SU-DHL-6 (cell line): ENCODE measurements at regions not wholly inside any gene's neighbourhood (a gene's known extent, or its start where the extent isn't known, plus 50 kb on each side); places are given as distances from the start of the nearest gene placed in this dataset.

ENCODE experiments used
- EZH2phosphoT487 ChIP-seq: fragments of 200-600 bp; sonication (generic), shearing (Covaris generic); conservative IDR thresholded peaks from 2 replicates; pipeline ENCODE4 v1.6.1; 2018; ENCODE audit warnings: mild to moderate bottlenecking, antibody characterized with exemption, low read length, moderate library complexity, mixed read lengths
- TF ChIP-seq, protein P1 (sequence below): fragments of 200-600 bp; sonication (generic); IDR thresholded peaks from one replicate; pipeline ENCODE4 v1.5.1; 2017; ENCODE audit warnings: antibody characterized with exemption, mild to moderate bottlenecking, low read length, moderate library complexity; ENCODE audit not compliant: insufficient read depth, poor library complexity, severe bottlenecking

DNA sequence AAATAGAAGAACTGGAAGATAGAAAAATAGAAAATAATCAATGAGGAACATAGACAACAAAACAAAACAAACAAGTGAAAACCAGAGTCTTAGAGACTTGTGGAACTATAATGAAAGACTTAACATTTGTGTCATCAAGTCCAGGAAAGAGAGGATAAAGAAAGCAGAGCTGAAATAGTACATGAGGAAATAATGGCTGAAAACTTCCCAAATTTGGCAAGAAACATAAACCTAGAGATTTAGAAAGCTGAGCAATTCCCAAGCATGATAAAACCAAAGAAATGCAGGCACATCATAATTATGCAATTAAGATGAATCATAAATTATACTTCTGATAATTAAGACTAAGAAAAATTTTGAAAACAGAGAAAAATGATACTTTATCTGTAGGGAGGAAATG, 614.5 kb downstream of the ETS1 start:
- TF ChIP-seq, protein P1, sequence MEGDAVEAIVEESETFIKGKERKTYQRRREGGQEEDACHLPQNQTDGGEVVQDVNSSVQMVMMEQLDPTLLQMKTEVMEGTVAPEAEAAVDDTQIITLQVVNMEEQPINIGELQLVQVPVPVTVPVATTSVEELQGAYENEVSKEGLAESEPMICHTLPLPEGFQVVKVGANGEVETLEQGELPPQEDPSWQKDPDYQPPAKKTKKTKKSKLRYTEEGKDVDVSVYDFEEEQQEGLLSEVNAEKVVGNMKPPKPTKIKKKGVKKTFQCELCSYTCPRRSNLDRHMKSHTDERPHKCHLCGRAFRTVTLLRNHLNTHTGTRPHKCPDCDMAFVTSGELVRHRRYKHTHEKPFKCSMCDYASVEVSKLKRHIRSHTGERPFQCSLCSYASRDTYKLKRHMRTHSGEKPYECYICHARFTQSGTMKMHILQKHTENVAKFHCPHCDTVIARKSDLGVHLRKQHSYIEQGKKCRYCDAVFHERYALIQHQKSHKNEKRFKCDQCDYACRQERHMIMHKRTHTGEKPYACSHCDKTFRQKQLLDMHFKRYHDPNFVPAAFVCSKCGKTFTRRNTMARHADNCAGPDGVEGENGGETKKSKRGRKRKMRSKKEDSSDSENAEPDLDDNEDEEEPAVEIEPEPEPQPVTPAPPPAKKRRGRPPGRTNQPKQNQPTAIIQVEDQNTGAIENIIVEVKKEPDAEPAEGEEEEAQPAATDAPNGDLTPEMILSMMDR, result no peak
- TF ChIP-seq EZH2phosphoT487, result no peak
